GM23338 (cell line): ENCODE measurements at regions not wholly inside any gene's neighbourhood (a gene's known extent, or its start where the extent isn't known, plus 50 kb on each side); places are given as distances from the start of the nearest gene placed in this dataset.

Source experiments
- CREB1 ChIP-seq: fragments of 250-450 bp; sonication (Bioruptor Pico); IDR thresholded peaks from 2 replicates; pipeline ENCODE4 v1.5.0; 2020; ENCODE audit warnings: low read depth, mild to moderate bottlenecking, moderate library complexity
- EZH2 ChIP-seq: fragments of 200-600 bp; sonication (generic); IDR thresholded peaks from one replicate; pipeline ENCODE4 v1.8.0; 2017; ENCODE audit warnings: antibody characterized with exemption, mild to moderate bottlenecking, low read depth; ENCODE audit not compliant: unreplicated experiment
- EZH2phosphoT487 ChIP-seq: fragments of 200-600 bp; sonication (generic); IDR thresholded peaks from one replicate; pipeline ENCODE4 v1.8.1; 2018; ENCODE audit warnings: antibody characterized with exemption; ENCODE audit not compliant: unreplicated experiment
- JUNB ChIP-seq: IDR thresholded peaks from one replicate; pipeline ENCODE4 v1.6.1; 2016; ENCODE audit warnings: antibody characterized with exemption; ENCODE audit not compliant: unreplicated experiment
- NANOG ChIP-seq: IDR thresholded peaks from 2 replicates; pipeline ENCODE4 v1.6.1; 2016; ENCODE audit warnings: antibody characterized with exemption, borderline replicate concordance
- POLR2AphosphoS5 ChIP-seq: IDR thresholded peaks from 2 replicates; pipeline ENCODE4 v1.6.1; 2016; ENCODE audit warnings: antibody characterized with exemption, low read depth
- STAT1 ChIP-seq: IDR thresholded peaks from one replicate; pipeline ENCODE4 v1.6.1; 2016; ENCODE audit warnings: antibody characterized with exemption; ENCODE audit not compliant: unreplicated experiment
- ZNF114 ChIP-seq: fragments of 250-450 bp; sonication (Bioruptor Pico); IDR thresholded peaks from 2 replicates; pipeline ENCODE4 v1.5.0; 2020; ENCODE audit warnings: mild to moderate bottlenecking, moderate library complexity
- TF ChIP-seq, protein P1 (sequence below), 2 experiments: fragments of 200-600 bp in 1 of 2; sonication (generic) in 1 of 2; conservative IDR thresholded peaks; 2 replicates each; pipeline versions ENCODE4 v1.5.1 to v1.6.1; 2016 to 2017; ENCODE audit warnings: antibody characterized with exemption in 2 of 2, low read depth in 2 of 2, mild to moderate bottlenecking in 2 of 2, moderate library complexity in 1 of 2
- TF ChIP-seq, protein P2 (sequence below): IDR thresholded peaks from one replicate; pipeline ENCODE4 v1.6.1; 2018; ENCODE audit warnings: antibody characterized with exemption; ENCODE audit not compliant: unreplicated experiment
- TF ChIP-seq, protein P3 (sequence below): IDR thresholded peaks from 2 replicates; pipeline ENCODE4 v1.6.1; 2016; ENCODE audit warnings: antibody characterized with exemption

DNA sequence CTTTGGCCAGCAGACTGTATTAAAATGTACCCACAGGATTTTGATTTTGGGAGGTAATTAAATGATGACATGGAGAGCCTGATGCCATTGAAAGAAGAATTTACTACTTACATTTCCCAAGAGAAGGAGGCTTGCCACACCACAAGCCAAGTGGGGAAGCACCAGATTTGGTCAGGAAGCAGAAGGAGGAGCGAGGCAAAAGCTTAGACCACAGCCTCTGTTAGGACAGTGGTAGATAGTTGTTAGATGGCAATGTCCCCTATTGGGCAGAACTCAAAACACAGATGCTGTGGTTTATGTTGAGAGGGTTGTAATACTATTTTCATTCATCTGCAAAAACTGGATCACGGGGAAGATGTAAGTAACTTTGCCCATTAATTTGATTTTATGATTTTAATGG is 709.4 kb downstream of the VRK1 start:
- TF ChIP-seq, protein P1, sequence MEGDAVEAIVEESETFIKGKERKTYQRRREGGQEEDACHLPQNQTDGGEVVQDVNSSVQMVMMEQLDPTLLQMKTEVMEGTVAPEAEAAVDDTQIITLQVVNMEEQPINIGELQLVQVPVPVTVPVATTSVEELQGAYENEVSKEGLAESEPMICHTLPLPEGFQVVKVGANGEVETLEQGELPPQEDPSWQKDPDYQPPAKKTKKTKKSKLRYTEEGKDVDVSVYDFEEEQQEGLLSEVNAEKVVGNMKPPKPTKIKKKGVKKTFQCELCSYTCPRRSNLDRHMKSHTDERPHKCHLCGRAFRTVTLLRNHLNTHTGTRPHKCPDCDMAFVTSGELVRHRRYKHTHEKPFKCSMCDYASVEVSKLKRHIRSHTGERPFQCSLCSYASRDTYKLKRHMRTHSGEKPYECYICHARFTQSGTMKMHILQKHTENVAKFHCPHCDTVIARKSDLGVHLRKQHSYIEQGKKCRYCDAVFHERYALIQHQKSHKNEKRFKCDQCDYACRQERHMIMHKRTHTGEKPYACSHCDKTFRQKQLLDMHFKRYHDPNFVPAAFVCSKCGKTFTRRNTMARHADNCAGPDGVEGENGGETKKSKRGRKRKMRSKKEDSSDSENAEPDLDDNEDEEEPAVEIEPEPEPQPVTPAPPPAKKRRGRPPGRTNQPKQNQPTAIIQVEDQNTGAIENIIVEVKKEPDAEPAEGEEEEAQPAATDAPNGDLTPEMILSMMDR (conservative IDR thresholded peaks at IDR 0.05; ENCODE audit: low read depth in 2 of 2) = no peak
- TF ChIP-seq EZH2phosphoT487 (no peak), POLR2AphosphoS5 (no peak), EZH2 (no peak), ZNF114 (CRISPR knock-in tag) (no peak), JUNB (no peak), NANOG (no peak), CREB1 (CRISPR knock-in tag) (no peak), STAT1 (no peak)
- TF ChIP-seq, protein P2, sequence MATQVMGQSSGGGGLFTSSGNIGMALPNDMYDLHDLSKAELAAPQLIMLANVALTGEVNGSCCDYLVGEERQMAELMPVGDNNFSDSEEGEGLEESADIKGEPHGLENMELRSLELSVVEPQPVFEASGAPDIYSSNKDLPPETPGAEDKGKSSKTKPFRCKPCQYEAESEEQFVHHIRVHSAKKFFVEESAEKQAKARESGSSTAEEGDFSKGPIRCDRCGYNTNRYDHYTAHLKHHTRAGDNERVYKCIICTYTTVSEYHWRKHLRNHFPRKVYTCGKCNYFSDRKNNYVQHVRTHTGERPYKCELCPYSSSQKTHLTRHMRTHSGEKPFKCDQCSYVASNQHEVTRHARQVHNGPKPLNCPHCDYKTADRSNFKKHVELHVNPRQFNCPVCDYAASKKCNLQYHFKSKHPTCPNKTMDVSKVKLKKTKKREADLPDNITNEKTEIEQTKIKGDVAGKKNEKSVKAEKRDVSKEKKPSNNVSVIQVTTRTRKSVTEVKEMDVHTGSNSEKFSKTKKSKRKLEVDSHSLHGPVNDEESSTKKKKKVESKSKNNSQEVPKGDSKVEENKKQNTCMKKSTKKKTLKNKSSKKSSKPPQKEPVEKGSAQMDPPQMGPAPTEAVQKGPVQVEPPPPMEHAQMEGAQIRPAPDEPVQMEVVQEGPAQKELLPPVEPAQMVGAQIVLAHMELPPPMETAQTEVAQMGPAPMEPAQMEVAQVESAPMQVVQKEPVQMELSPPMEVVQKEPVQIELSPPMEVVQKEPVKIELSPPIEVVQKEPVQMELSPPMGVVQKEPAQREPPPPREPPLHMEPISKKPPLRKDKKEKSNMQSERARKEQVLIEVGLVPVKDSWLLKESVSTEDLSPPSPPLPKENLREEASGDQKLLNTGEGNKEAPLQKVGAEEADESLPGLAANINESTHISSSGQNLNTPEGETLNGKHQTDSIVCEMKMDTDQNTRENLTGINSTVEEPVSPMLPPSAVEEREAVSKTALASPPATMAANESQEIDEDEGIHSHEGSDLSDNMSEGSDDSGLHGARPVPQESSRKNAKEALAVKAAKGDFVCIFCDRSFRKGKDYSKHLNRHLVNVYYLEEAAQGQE = no peak
- TF ChIP-seq, protein P3, sequence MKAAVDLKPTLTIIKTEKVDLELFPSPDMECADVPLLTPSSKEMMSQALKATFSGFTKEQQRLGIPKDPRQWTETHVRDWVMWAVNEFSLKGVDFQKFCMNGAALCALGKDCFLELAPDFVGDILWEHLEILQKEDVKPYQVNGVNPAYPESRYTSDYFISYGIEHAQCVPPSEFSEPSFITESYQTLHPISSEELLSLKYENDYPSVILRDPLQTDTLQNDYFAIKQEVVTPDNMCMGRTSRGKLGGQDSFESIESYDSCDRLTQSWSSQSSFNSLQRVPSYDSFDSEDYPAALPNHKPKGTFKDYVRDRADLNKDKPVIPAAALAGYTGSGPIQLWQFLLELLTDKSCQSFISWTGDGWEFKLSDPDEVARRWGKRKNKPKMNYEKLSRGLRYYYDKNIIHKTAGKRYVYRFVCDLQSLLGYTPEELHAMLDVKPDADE = no peak
